Calu3 (cell line): ENCODE measurements at regions not wholly inside any gene's neighbourhood (a gene's known extent, or its start where the extent isn't known, plus 50 kb on each side); places are given as distances from the start of the nearest gene placed in this dataset.

Experiments
- BruUV-seq: library from RNA; stranded (reverse); fragments of 400-500 nt; replicated peaks from 2 replicates; lab custom pipeline; 2021; lab: Mats Ljungman, UMichigan
- CTCF ChIA-PET: fragments of 300-600 bp; sonication (Branson Sonifier 250); formaldehyde crosslinking; loops from one replicate; lab custom pipeline; 2022; ENCODE audit warnings: antibody characterized with exemption; lab: Charles Lee
- DNase-seq: peaks from one replicate; pipeline ENCODE4 v3.0.0; 2022
- H3K27ac Mint-ChIP-seq: one replicate; pipeline ENCODE4 v1.8.0; 2022; ENCODE audit warnings: mixed read lengths; ENCODE audit not compliant: unreplicated experiment
- H3K27me3 Mint-ChIP-seq: one replicate; pipeline ENCODE4 v1.8.0; 2022; ENCODE audit warnings: mixed read lengths; ENCODE audit not compliant: unreplicated experiment
- H3K36me3 Mint-ChIP-seq: one replicate; pipeline ENCODE4 v1.8.0; 2022; ENCODE audit warnings: mild to moderate bottlenecking, moderate library complexity, mixed read lengths; ENCODE audit not compliant: insufficient read depth, unreplicated experiment
- H3K4me1 Mint-ChIP-seq: one replicate; pipeline ENCODE4 v1.8.0; 2022; ENCODE audit warnings: mild to moderate bottlenecking, low read depth, mixed read lengths; ENCODE audit not compliant: unreplicated experiment
- H3K4me3 Mint-ChIP-seq: one replicate; pipeline ENCODE4 v1.8.0; 2022; ENCODE audit warnings: mild to moderate bottlenecking, low read depth, moderate library complexity, mixed read lengths; ENCODE audit not compliant: unreplicated experiment
- H3K9me3 Mint-ChIP-seq: one replicate; pipeline ENCODE4 v1.8.0; 2022; ENCODE audit warnings: low read depth, mixed read lengths; ENCODE audit not compliant: unreplicated experiment
- intact Hi-C: fragments of 100-400 bp; cut with micrococcal nuclease; formaldehyde crosslinking; loops from one replicate; pipeline ENCODE4 v1.10.0; 2022; ENCODE audit not compliant: unreplicated experiment
- TF ChIP-seq, protein P1 (sequence below): fragments of 200-600 bp; IDR thresholded peaks from one replicate; pipeline ENCODE4 v1.8.0; 2022; ENCODE audit warnings: antibody characterized with exemption; ENCODE audit not compliant: unreplicated experiment

DNA sequence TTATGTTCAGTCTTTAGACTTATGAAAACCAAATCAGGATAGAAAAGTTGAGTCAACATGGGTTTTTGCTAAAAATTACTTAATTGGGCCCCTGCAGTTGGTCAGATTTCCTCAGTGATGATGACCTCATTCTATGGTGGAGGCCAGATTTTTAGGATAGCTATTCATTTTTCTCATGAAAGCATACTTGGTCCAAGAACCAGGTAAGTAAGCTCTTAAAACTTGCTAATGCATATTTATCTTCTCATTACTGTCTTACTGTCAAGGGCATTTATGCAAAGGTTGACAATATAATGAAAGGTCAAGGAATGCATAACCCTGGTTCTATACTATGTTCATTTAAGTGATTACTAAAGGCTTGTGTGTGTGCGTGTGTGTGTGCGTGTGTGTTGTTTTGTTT lies 650.6 kb downstream of the SATB2 start:
- TF ChIP-seq, protein P1, sequence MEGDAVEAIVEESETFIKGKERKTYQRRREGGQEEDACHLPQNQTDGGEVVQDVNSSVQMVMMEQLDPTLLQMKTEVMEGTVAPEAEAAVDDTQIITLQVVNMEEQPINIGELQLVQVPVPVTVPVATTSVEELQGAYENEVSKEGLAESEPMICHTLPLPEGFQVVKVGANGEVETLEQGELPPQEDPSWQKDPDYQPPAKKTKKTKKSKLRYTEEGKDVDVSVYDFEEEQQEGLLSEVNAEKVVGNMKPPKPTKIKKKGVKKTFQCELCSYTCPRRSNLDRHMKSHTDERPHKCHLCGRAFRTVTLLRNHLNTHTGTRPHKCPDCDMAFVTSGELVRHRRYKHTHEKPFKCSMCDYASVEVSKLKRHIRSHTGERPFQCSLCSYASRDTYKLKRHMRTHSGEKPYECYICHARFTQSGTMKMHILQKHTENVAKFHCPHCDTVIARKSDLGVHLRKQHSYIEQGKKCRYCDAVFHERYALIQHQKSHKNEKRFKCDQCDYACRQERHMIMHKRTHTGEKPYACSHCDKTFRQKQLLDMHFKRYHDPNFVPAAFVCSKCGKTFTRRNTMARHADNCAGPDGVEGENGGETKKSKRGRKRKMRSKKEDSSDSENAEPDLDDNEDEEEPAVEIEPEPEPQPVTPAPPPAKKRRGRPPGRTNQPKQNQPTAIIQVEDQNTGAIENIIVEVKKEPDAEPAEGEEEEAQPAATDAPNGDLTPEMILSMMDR, result no peak
- H3K4me3 Mint-ChIP-seq, result no peak overlapping the region
- no peaks in the 10 kb centered on the region for H3K9me3 Mint-ChIP-seq
- no peak for DNase-seq
- no peaks in the 10 kb centered on the region for H3K36me3 Mint-ChIP-seq
- H3K27ac Mint-ChIP-seq, result no peak overlapping the region
- no peaks in the 10 kb centered on the region for H3K27me3 Mint-ChIP-seq
- H3K4me1 Mint-ChIP-seq, result no peaks in the 10 kb centered on the region
- intact Hi-C loops, result no loop called here
- BruUV-seq, result no TSS peak
- CTCF ChIA-PET, result no interaction called here

DNA sequence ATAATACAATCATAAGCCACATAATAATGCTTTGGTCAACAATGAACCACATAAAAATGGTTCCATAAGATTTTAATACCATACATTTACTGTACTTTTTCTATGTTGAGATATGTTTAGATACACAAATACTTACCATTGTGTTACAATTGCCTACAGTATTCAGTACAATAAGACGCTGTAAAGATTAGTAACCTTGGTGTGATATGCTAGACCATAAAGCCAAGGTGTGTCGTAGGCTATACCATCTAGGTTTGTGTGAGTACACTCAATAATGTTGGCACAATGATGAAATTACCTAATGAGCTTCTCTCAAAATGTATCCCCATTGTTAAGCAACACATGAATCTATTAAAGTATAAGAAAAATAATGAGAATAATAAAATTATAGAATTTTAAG lies 662.3 kb downstream of the SATB2 start:
- CTCF ChIA-PET, result no interaction called here
- no peaks in the 10 kb centered on the region for H3K9me3 Mint-ChIP-seq
- H3K27ac Mint-ChIP-seq, result no peak overlapping the region
- BruUV-seq, result no TSS peak
- TF ChIP-seq, protein P1, result no peak
- H3K27me3 Mint-ChIP-seq, result no peaks in the 10 kb centered on the region
- no peaks in the 10 kb centered on the region for H3K36me3 Mint-ChIP-seq
- intact Hi-C loops, result no loop called here
- DNase-seq, result no peak
- no peaks in the 10 kb centered on the region for H3K4me1 Mint-ChIP-seq
- H3K4me3 Mint-ChIP-seq, result no peak overlapping the region

DNA sequence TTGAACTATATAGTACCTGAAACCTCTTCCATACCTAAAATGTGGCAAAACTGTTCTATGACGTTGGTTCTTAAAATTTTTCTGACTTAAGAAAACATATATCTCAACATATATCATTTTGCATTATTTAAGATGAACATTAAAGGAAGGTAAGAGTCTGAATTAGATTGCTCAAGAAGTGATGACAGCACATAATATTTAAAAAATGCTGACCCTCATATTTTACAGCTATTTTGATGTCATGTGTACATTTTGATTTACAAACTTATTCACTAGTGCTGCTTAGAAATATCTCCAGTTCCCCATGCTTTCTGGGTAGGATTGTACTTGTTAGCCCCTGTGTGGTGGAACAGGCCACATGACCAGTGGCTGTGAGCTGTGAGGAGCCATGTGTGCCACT lies 666.1 kb downstream of the SATB2 start:
- intact Hi-C loops, result no loop called here
- no peak for DNase-seq
- BruUV-seq, result no TSS peak
- H3K36me3 Mint-ChIP-seq, result no peaks in the 10 kb centered on the region
- CTCF ChIA-PET, result no interaction called here
- no peak overlapping the region for H3K4me3 Mint-ChIP-seq
- no peaks in the 10 kb centered on the region for H3K9me3 Mint-ChIP-seq
- TF ChIP-seq, protein P1, result no peak
- no peak overlapping the region for H3K27ac Mint-ChIP-seq
- H3K27me3 Mint-ChIP-seq, result no peaks in the 10 kb centered on the region
- no peaks in the 10 kb centered on the region for H3K4me1 Mint-ChIP-seq

DNA sequence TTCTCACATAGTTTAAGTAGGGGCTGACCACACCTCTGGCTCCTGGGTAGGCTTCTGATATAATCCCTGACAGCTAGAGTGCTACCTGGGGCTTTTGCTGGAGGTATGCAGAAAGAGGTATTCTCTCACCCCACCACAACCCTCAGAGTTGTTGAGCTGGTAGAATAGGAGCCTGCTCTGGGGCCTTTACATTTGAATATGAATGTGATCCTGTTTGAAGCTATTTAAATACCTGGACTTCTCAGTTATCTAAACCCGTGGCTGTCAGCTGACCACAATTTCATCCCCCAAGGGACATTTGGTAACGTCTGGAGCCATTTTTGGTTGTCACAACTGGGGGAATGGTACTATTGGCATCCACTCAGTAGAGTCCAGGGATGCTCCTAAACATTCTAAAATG lies 669.1 kb downstream of the SATB2 start:
- no peaks in the 10 kb centered on the region for H3K9me3 Mint-ChIP-seq
- H3K27ac Mint-ChIP-seq, result no peak overlapping the region
- intact Hi-C loops, result no loop called here
- BruUV-seq, result no TSS peak
- H3K4me3 Mint-ChIP-seq, result no peak overlapping the region
- CTCF ChIA-PET, result no interaction called here
- no peaks in the 10 kb centered on the region for H3K36me3 Mint-ChIP-seq
- H3K4me1 Mint-ChIP-seq, result no peaks in the 10 kb centered on the region
- TF ChIP-seq, protein P1, result no peak
- H3K27me3 Mint-ChIP-seq, result no peaks in the 10 kb centered on the region
- DNase-seq, result no peak
